ENCODE measurements at regions not wholly inside any gene's neighbourhood (a gene's known extent, or its start where the extent isn't known, plus 50 kb on each side); places are given as distances from the start of the nearest gene placed in this dataset.

GRCh38 chr12:94025756-94026155 is 122.6 kb upstream of the PLXNC1 start:
- no peak for ATAC-seq
- WGBS, 3 donors = 76 to 79% (median 77%) methylated on average over 1 of the region's 1 CpG
- H3K4me1 ChIP-seq = no peaks in the 10 kb centered on the region
- DNase-seq = no peak
- no peaks in the 10 kb centered on the region for H3K27me3 ChIP-seq (ENCODE audit: insufficient read depth in 3 of 3, low read length in 2 of 3)
- intact Hi-C loops (cut with DNase I) = no loop called here
- no peak overlapping the region for H3K27ac ChIP-seq
- H3K9me3 ChIP-seq = peaks cover 5% of the 10 kb centered on the region
- no peaks in the 10 kb centered on the region for H3K36me3 ChIP-seq (ENCODE audit: insufficient read depth in 1 of 2, low read depth in 1 of 2)
- H3K4me3 ChIP-seq = no peak overlapping the region
- TF ChIP-seq CTCF (IDR thresholded peaks at IDR 0.05) = no peak

DNA sequence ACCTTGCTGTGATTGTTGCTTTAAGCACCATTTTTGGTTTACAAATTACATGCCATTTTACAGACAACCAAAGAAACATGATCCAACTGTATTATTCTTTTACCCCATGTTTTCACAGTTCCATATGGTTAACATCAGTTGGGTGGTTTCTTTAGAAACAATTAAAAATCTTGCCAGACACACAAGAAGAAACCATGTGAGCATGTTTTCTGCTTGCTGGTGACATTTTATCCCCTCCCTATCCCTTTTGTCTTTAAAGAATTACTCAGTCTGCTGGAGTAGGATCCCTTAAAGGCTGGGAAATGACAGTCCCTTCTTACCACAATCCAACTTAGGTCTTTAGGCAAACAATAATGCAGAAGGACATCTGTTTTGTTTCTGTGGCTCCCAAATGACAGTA is 121.8 kb upstream of the PLXNC1 start:
- no peak for TF ChIP-seq CTCF (IDR thresholded peaks at IDR 0.05)
- no peak for ATAC-seq
- H3K4me3 ChIP-seq = no peak overlapping the region

DNA sequence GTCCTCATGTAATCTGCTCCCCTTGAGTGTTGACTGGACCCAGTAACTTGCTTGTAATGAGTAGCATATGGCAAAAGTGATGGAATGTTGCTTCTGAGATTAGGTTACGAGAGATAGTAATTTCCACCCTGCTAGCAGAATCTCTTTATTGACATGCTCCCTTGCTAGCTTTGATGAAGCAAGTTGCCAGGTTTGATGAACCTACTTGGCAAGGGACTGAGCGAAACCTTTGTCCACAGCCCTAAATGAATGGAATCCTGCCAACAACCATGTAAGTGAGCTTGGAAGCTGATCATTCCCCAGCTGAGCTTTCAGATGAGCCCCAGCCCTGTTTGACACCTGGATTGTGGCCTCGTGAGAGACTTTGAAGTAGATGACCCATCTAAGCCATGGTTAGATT is 120.8 kb upstream of the PLXNC1 start:
- Histone ChIP-seq H3K4me3 (no peak overlapping the region), H3K27ac (no peak overlapping the region), H3K9me3 (peaks cover 5% of the 10 kb centered on the region), H3K27me3 (ENCODE audit: insufficient read depth in 3 of 3, low read length in 2 of 3) (no peaks in the 10 kb centered on the region), H3K4me1 (no peaks in the 10 kb centered on the region), H3K36me3 (ENCODE audit: insufficient read depth in 1 of 2, low read depth in 1 of 2) (no peaks in the 10 kb centered on the region)
- intact Hi-C loops (cut with DNase I) = no loop called here
- no peak for ATAC-seq
- no peak for TF ChIP-seq CTCF (IDR thresholded peaks at IDR 0.05)
- 76 to 86% (median 85%) methylated on average over 3 of the region's 3 CpGs for WGBS, 3 donors
- no peak for DNase-seq

More for the DNA sequence above, 121.8 kb upstream of the PLXNC1 start:
- no peaks in the 10 kb centered on the region for H3K4me1 ChIP-seq
- H3K36me3 ChIP-seq (ENCODE audit: insufficient read depth in 1 of 2, low read depth in 1 of 2) = no peaks in the 10 kb centered on the region
- no peak overlapping the region for H3K27ac ChIP-seq
- DNase-seq = no peak
- H3K9me3 ChIP-seq = peaks cover 5% of the 10 kb centered on the region
- no peaks in the 10 kb centered on the region for H3K27me3 ChIP-seq (ENCODE audit: insufficient read depth in 3 of 3, low read length in 2 of 3)
- intact Hi-C loops (cut with DNase I) = no loop called here

GRCh38 chr12:94031763-94032162 is 116.6 kb upstream of the PLXNC1 start:
- Histone ChIP-seq H3K4me3 (no peak overlapping the region), H3K27me3 (ENCODE audit: insufficient read depth in 3 of 3, low read length in 2 of 3) (no peaks in the 10 kb centered on the region), H3K36me3 (ENCODE audit: insufficient read depth in 1 of 2, low read depth in 1 of 2) (no peaks in the 10 kb centered on the region), H3K4me1 (no peaks in the 10 kb centered on the region), H3K9me3 (no peaks in the 10 kb centered on the region), H3K27ac (no peak overlapping the region)
- ATAC-seq (no peak), DNase-seq (no peak)
- intact Hi-C loops (cut with DNase I) = no loop called here
- WGBS, 3 donors = 67 to 73% (median 70%) methylated on average over 2 of the region's 2 CpGs
- no peak for TF ChIP-seq CTCF (IDR thresholded peaks at IDR 0.05)

GRCh38 chr12:94032368-94032767 is 116.0 kb upstream of the PLXNC1 start:
- Histone ChIP-seq H3K36me3 (ENCODE audit: insufficient read depth in 1 of 2, low read depth in 1 of 2) (no peaks in the 10 kb centered on the region), H3K27me3 (ENCODE audit: insufficient read depth in 3 of 3, low read length in 2 of 3) (no peaks in the 10 kb centered on the region), H3K27ac (no peak overlapping the region), H3K4me1 (no peaks in the 10 kb centered on the region), H3K4me3 (no peak overlapping the region), H3K9me3 (no peaks in the 10 kb centered on the region)
- intact Hi-C loops (cut with DNase I) = no loop called here
- TF ChIP-seq CTCF (IDR thresholded peaks at IDR 0.05) = no peak
- DNase-seq (no peak), ATAC-seq (no peak)
- WGBS, 3 donors = 19 to 36% (median 27%) methylated on average over 2 of the region's 2 CpGs
